Adrenal gland (tissue), 9 donors: ENCODE measurements at regions not wholly inside any gene's neighbourhood (a gene's known extent, or its start where the extent isn't known, plus 50 kb on each side); places are given as distances from the start of the nearest gene placed in this dataset.

Source experiments
- DNase-seq, 7 donors: peaks; one replicate each; pipeline ENCODE4 v3.0.0-alpha.2; 2019 to 2020
- H3K27ac ChIP-seq, 5 donors: fragments of 200-600 bp; sonication (generic) in 4 of 5; 1 replicate in 3 of 5; 2 replicates in 2 of 5; pipeline versions ENCODE4 v1.5.1 to v1.8.0; 2016 to 2020; ENCODE audit warnings: mild to moderate bottlenecking in 1 of 5
- H3K27me3 ChIP-seq: fragments of 200-600 bp; 2 replicates; pipeline ENCODE4 v1.8.0; 2021
- H3K36me3 ChIP-seq, 2 donors: fragments of 200-600 bp; replicated peaks in 1 of 2; 1 replicate in 1 of 2; 2 replicates in 1 of 2; pipeline versions ENCODE4 v1.5.1 to v1.8.0; 2018 to 2022
- H3K4me1 ChIP-seq, 2 donors: fragments of 200-600 bp; replicated peaks in 1 of 2; 1 replicate in 1 of 2; 2 replicates in 1 of 2; pipeline versions ENCODE4 v1.5.1 to v1.8.0; 2018 to 2021
- H3K4me3 ChIP-seq, 4 donors: fragments of 200-600 bp; sonication (generic) in 3 of 4; one replicate each; pipeline ENCODE4 v1.5.1; 2016 to 2018
- H3K9me3 ChIP-seq, 3 donors: fragments of 200-600 bp; sonication (generic) in 1 of 3; replicated peaks in 1 of 3; 1 replicate in 2 of 3; 2 replicates in 1 of 3; pipeline versions ENCODE4 v1.5.1 to v1.8.0; 2016 to 2021
- CTCF ChIP-seq, 6 experiments: fragments of 450-650 bp in 4 of 6; fragments of 200-600 bp in 2 of 6; sonication (generic) in 1 of 6; IDR thresholded peaks; 1 replicate in 5 of 6; 2 replicates in 1 of 6; pipeline versions ENCODE4 v1.5.1 to v1.8.0; 2016 to 2021; ENCODE audit warnings: antibody characterized with exemption in 6 of 6, mild to moderate bottlenecking in 2 of 6, moderate library complexity in 1 of 6
- POLR2A ChIP-seq, 2 donors: fragments of 450-650 bp; IDR thresholded peaks; one replicate each; pipeline ENCODE4 v1.6.1; 2017; ENCODE audit warnings: antibody characterized with exemption in 2 of 2, mild to moderate bottlenecking in 2 of 2, moderate library complexity in 1 of 2
- WGBS, 4 donors: extraction: QIAGEN DNeasy Blood & Tissue Kit in 2 of 4; methylation state at CpG; one replicate each; pipeline versions ENCODE4 v1.1.5 to v1.1.7; 2013 to 2017; 5-methylcytosine and 5-hydroxymethylcytosine counted together
- intact Hi-C, 2 donors: fragments of 100-400 bp; cut with DNase I; formaldehyde crosslinking; loops; one replicate each; pipeline versions ENCODE4 v1.14.1 to v1.15.0; 2022 to 2023
- donor health status: healthy with polysubstance abuse.
- donor health status: Bipolar disorder and iron deficiency.
- donor health status: DM: yes; HTN: yes; CAD: no.
- donor health status: DM: no; HTN: no; CAD: no.
- donor health status: DM: no; HTN: no; CAD: no.

- Histone ChIP-seq H3K4me3 (no peak overlapping the region), H3K4me1 (no peaks in the 10 kb centered on the region), H3K9me3 (peaks cover 0 to 21% (median 0%) of the 10 kb centered on the region in 3 donors), H3K27me3 (no peaks in the 10 kb centered on the region), H3K36me3 (no peaks in the 10 kb centered on the region), H3K27ac (no peak overlapping the region)
- DNase-seq = peak in 1 of 7 donors; percentile 10
- 83 to 90% (median 84%) methylated on average over 6 to 9 of the region's 9 CpGs for WGBS, 4 donors
- no peak for TF ChIP-seq CTCF (IDR thresholded peaks at IDR 0.05)
- TF ChIP-seq POLR2A (IDR thresholded peaks at IDR 0.05) = no peak
- intact Hi-C loops = no loop called here
These were observed 72.0 kb upstream of the ODC1 start for GRCh38 chr2:10520154-10520553.

GRCh38 chr2:10519394-10519740 lies 71.2 kb upstream of the ODC1 start:
- H3K27ac ChIP-seq = no peak overlapping the region
- TF ChIP-seq POLR2A (IDR thresholded peaks at IDR 0.05) (no peak), CTCF (IDR thresholded peaks at IDR 0.05) (no peak)
- intact Hi-C loops = no loop called here
- 90 to 95% (median 92%) methylated on average over 9 of the region's 9 CpGs for WGBS, 4 donors
- DNase-seq = no peak
- H3K27me3 ChIP-seq = no peaks in the 10 kb centered on the region
- no peaks in the 10 kb centered on the region for H3K36me3 ChIP-seq
- no peak overlapping the region for H3K4me3 ChIP-seq
- peaks cover 0 to 22% (median 0%) of the 10 kb centered on the region in 3 donors for H3K9me3 ChIP-seq
- no peaks in the 10 kb centered on the region for H3K4me1 ChIP-seq

DNA sequence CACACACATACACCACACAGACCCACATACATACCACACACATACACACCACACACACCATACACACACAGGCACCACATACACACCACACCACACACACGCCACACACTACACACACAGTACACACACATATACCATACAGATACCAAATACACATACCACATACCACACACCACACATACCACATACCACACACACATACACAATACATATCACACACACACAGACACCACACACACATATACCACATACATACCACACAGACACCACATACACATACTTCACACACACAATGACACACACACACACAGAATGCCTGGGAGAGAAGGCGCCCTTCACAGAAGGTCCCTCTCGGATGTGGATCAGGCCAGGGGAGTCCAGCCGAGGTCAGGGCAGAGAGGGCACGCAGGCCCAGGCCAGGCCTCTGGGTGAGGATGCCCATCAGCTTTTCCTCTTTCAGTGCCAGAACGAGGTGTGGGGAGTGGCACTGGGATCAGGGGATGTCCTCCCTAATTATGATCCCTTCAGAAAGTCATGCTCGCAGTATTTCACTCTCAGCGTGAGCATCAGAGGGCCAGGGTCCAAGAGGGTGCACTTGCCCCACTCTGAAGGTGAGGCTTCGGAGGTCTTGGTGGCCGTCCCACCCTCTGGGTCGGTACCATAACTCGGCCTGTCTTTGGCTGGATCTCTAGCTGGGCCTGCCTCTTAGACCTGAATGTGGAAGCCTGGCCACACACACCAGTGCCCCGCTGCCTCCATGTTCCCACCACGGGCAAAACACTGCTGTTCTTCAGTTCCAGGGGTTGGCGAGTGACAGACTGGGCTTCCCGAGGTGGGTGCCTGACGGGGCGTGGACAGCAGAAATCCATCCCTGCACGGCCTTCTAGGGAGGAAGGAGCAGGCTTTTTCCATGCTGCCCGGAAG lies 70.6 kb upstream of the ODC1 start:
- H3K4me1 ChIP-seq = no peaks in the 10 kb centered on the region
- 89 to 95% (median 93%) methylated on average over 17 to 20 of the region's 20 CpGs for WGBS, 4 donors
- H3K4me3 ChIP-seq = no peak overlapping the region
- intact Hi-C loops = no loop called here
- no peak for DNase-seq
- H3K36me3 ChIP-seq = no peaks in the 10 kb centered on the region
- peaks cover 0 to 22% (median 0%) of the 10 kb centered on the region in 3 donors for H3K9me3 ChIP-seq
- TF ChIP-seq POLR2A (IDR thresholded peaks at IDR 0.05) (no peak), CTCF (IDR thresholded peaks at IDR 0.05) (no peak)
- no peaks in the 10 kb centered on the region for H3K27me3 ChIP-seq
- H3K27ac ChIP-seq = no peak overlapping the region

- H3K4me3 ChIP-seq = no peak overlapping the region
- H3K36me3 ChIP-seq = no peaks in the 10 kb centered on the region
- H3K27me3 ChIP-seq = no peaks in the 10 kb centered on the region
- H3K9me3 ChIP-seq = peaks cover 0 to 22% (median 0%) of the 10 kb centered on the region in 3 donors
- intact Hi-C loops = no loop called here
- WGBS, 4 donors = 91 to 94% (median 92%) methylated on average over 9 of the region's 9 CpGs
- peak in 1 of 7 donors; percentile 1 for DNase-seq
- no peaks in the 10 kb centered on the region for H3K4me1 ChIP-seq
- no peak overlapping the region for H3K27ac ChIP-seq
- TF ChIP-seq POLR2A (IDR thresholded peaks at IDR 0.05) = no peak
These were observed 69.4 kb upstream of the ODC1 start for GRCh38 chr2:10517351-10518043.
